Kidney (tissue), 13 donors: ENCODE measurements at regions not wholly inside any gene's neighbourhood (a gene's known extent, or its start where the extent isn't known, plus 50 kb on each side); places are given as distances from the start of the nearest gene placed in this dataset.
"Not testable (repeated sequence)": the region's sequence is repeated elsewhere in the genome, so short reads cannot be mapped to it uniquely, and the experiment has no call there.

ENCODE experiments used
- DNase-seq, 5 donors: peaks; one replicate each; pipeline ENCODE4 v3.0.0-alpha.2; 2013 to 2020
- FAIRE-seq: peaks from 2 replicates; lab custom pipeline; 2012; peaks lifted over from hg19 to GRCh38; lab: Jason Lieb, UNC
- H3K27ac ChIP-seq, 2 donors: one replicate each; pipeline ENCODE4 v1.7.0; 2013; ENCODE audit warnings: low read depth in 2 of 2, low read length in 2 of 2, inconsistent platforms in 1 of 2
- H3K27me3 ChIP-seq: one replicate; pipeline ENCODE4 v1.7.1; 2013; ENCODE audit warnings: low read length, inconsistent platforms; ENCODE audit not compliant: control insufficient read depth, insufficient read depth
- H3K36me3 ChIP-seq, 3 donors: one replicate each; pipeline versions ENCODE4 v1.7.0 to v1.7.1; 2013; ENCODE audit warnings: low read length in 3 of 3, control low read depth in 1 of 3, inconsistent platforms in 1 of 3; ENCODE audit not compliant: insufficient read depth in 3 of 3, control insufficient read depth in 2 of 3
- H3K4me1 ChIP-seq, 3 donors: one replicate each; pipeline versions ENCODE4 v1.7.0 to v1.7.1; 2013; ENCODE audit warnings: low read length in 3 of 3, inconsistent platforms in 1 of 3, low read depth in 1 of 3; ENCODE audit not compliant: control insufficient read depth in 2 of 3, insufficient read depth in 2 of 3
- H3K4me3 ChIP-seq, 3 donors: one replicate each; pipeline versions ENCODE4 v1.7.0 to v1.8.1; 2013; ENCODE audit warnings: low read length in 3 of 3, control low read depth in 1 of 3, inconsistent platforms in 1 of 3
- H3K9ac ChIP-seq, 3 donors: one replicate each; pipeline versions ENCODE4 v1.7.0 to v1.7.1; 2013; ENCODE audit warnings: low read length in 3 of 3, control low read depth in 1 of 3, inconsistent platforms in 1 of 3
- H3K9me3 ChIP-seq, 3 donors: one replicate each; pipeline versions ENCODE4 v1.7.0 to v1.7.1; 2013; ENCODE audit warnings: low read length in 3 of 3, control low read depth in 1 of 3, inconsistent platforms in 1 of 3; ENCODE audit not compliant: control insufficient read depth in 2 of 3, insufficient read depth in 1 of 3
- intact Hi-C: fragments of 100-400 bp; cut with DNase I; formaldehyde crosslinking; loops from one replicate; pipeline ENCODE4 v1.11.1; 2022
- TF ChIP-seq, protein P1 (sequence below): IDR thresholded peaks from 3 replicates; pipeline ENCODE4 v1.5.1; 2012; ENCODE audit warnings: mild to moderate bottlenecking, moderate library complexity, borderline replicate concordance; ENCODE audit not compliant: insufficient read depth; ENCODE audit errors: extremely low read depth
- donor health status: control.
- donor health status: control.
- donor health status: control.
- donor health status: control.
- donor health status: control.
- donor health status: DM: yes; HTN: yes; CAD: no.
- donor health status: Normal renal cell carcinoma (clear cell type).

DNA sequence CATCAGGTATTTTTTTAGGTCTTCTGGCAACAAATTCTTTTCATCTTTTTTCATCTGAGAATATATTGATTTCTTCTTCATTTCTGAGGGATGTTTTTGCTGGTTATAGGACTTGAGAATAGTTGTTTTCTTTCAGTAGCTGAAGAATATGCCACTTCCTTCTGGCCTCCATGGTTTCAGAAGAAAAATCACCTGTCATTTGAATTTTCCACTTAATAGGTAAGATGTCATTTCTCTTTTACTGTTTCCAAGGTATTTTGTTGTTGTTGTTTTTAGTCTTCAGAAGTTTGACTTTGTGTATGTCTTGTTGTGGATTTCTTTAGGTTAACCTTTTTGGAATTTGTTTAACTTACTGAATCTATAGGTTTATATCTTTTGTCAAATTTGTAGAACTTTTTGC lies 257.8 kb upstream of the AMIGO2 start:
- TF ChIP-seq, protein P1, sequence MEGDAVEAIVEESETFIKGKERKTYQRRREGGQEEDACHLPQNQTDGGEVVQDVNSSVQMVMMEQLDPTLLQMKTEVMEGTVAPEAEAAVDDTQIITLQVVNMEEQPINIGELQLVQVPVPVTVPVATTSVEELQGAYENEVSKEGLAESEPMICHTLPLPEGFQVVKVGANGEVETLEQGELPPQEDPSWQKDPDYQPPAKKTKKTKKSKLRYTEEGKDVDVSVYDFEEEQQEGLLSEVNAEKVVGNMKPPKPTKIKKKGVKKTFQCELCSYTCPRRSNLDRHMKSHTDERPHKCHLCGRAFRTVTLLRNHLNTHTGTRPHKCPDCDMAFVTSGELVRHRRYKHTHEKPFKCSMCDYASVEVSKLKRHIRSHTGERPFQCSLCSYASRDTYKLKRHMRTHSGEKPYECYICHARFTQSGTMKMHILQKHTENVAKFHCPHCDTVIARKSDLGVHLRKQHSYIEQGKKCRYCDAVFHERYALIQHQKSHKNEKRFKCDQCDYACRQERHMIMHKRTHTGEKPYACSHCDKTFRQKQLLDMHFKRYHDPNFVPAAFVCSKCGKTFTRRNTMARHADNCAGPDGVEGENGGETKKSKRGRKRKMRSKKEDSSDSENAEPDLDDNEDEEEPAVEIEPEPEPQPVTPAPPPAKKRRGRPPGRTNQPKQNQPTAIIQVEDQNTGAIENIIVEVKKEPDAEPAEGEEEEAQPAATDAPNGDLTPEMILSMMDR = no peak
- intact Hi-C loops = no loop called here
- Histone ChIP-seq H3K36me3 (no peaks in the 10 kb centered on the region), H3K4me3 (no peak overlapping the region), H3K27me3 (no peaks in the 10 kb centered on the region), H3K27ac (no peak overlapping the region), H3K4me1 (no peaks in the 10 kb centered on the region), H3K9me3 (no peaks in the 10 kb centered on the region), H3K9ac (no peak overlapping the region)
- FAIRE-seq = no peak
- no peak for DNase-seq

DNA sequence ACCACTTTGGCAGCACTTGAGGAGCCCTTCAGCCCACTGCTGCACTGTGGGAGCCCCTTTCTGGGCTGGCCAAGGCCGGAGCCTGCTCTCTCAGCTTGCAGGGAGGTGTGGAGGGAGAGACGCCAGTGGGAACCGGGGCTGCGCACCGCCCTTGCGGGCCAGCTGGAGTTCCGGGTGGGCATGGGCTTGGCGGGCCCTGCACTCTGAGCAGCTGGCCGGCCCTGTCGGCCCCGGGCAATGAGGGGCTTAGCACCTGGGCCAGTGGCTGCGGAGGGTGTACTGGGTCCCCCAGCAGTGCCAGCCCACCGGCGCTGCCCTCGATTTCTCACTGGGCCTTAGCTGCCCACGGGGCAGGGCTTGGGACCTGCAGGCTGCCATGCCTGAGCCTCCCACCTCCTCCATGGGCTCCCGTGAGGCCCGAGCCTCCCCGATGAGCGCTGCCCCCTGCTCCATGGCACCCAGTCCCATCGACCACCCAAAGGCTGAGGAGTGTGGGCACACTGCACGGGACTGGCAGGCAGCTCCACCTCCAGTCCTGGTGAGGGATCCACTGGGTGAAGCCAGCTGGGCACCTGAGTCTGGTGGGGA lies 253.6 kb upstream of the AMIGO2 start:
- DNase-seq, H3K36me3 ChIP-seq, H3K27me3 ChIP-seq, H3K4me3 ChIP-seq, intact Hi-C loops, H3K9ac ChIP-seq, H3K4me1 ChIP-seq, H3K9me3 ChIP-seq, H3K27ac ChIP-seq, FAIRE-seq: not testable (repeated sequence)

- no peaks in the 10 kb centered on the region for H3K4me1 ChIP-seq
- no peaks in the 10 kb centered on the region for H3K36me3 ChIP-seq
- FAIRE-seq (no peak), DNase-seq (no peak)
- H3K27ac ChIP-seq = no peak overlapping the region
- no peak overlapping the region for H3K4me3 ChIP-seq
- no peaks in the 10 kb centered on the region for H3K27me3 ChIP-seq
- no peak overlapping the region for H3K9ac ChIP-seq
- intact Hi-C loops = no loop called here
- no peaks in the 10 kb centered on the region for H3K9me3 ChIP-seq
- TF ChIP-seq, protein P1 = no peak
Measured at GRCh38 chr12:47328831-47329545, 249.2 kb upstream of the AMIGO2 start.

DNA sequence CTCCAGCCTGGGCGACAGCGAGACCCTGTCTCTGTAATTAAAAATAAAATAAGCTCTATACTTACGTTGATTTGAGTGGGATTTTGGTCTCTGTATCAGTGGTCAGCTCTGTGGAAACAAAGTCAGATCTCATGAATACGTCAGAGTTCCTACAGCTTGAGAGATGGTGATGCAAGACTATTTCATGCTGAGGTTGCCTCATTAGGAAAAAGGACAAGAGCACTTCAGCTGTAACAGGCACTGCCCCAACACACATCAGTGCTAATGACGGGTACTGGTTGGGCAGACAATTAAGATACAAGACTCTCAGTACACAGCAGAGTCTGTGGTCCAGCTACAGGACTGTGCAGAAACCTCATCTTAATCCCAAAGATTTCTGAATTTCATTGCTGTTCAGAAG lies 246.4 kb upstream of the AMIGO2 start:
- DNase-seq (no peak), FAIRE-seq (no peak)
- Histone ChIP-seq H3K9ac (no peak overlapping the region), H3K27ac (no peak overlapping the region), H3K27me3 (no peaks in the 10 kb centered on the region), H3K4me1 (no peaks in the 10 kb centered on the region), H3K4me3 (no peak overlapping the region), H3K36me3 (no peaks in the 10 kb centered on the region), H3K9me3 (no peaks in the 10 kb centered on the region)
- intact Hi-C loops = no loop called here
- TF ChIP-seq, protein P1 = no peak
